ENCODE measurements at regions not wholly inside any gene's neighbourhood (a gene's known extent, or its start where the extent isn't known, plus 50 kb on each side); places are given as distances from the start of the nearest gene placed in this dataset.

- TF ChIP-seq CTCF (IDR thresholded peaks at IDR 0.05): no peak
- Histone ChIP-seq H3K36me3 (no peaks in the 10 kb centered on the region), H3K27me3 (no peaks in the 10 kb centered on the region), H3K4me3 (ENCODE audit: low read depth in 1 of 2, low read length in 1 of 2) (no peak overlapping the region), H3K9me3 (no peaks in the 10 kb centered on the region), H3K4me1 (ENCODE audit: control insufficient read depth in 1 of 2, insufficient read depth in 1 of 2, low read depth in 1 of 2, low read length in 1 of 2) (no peaks in the 10 kb centered on the region), H3K27ac (no peak overlapping the region)
Measured at GRCh38 chr10:108840944-108841343, 1082.4 kb downstream of the XPNPEP1 start.

- H3K36me3 ChIP-seq: no peaks in the 10 kb centered on the region
- no peaks in the 10 kb centered on the region for H3K4me1 ChIP-seq (ENCODE audit: control insufficient read depth in 1 of 2, insufficient read depth in 1 of 2, low read depth in 1 of 2, low read length in 1 of 2)
- no peak overlapping the region for H3K27ac ChIP-seq
- no peaks in the 10 kb centered on the region for H3K27me3 ChIP-seq
- no peak for TF ChIP-seq CTCF (IDR thresholded peaks at IDR 0.05)
- no peak overlapping the region for H3K4me3 ChIP-seq (ENCODE audit: low read depth in 1 of 2, low read length in 1 of 2)
- H3K9me3 ChIP-seq: no peaks in the 10 kb centered on the region
Measured at GRCh38 chr10:108836362-108836761, 1086.9 kb downstream of the XPNPEP1 start.

GRCh38 chr10:108822026-108822425 is 1101.3 kb downstream of the XPNPEP1 start:
- H3K27ac ChIP-seq: no peak overlapping the region
- no peak overlapping the region for H3K4me3 ChIP-seq (ENCODE audit: low read depth in 1 of 2, low read length in 1 of 2)
- H3K27me3 ChIP-seq: no peaks in the 10 kb centered on the region

GRCh38 chr10:108819302-108819701 is 1104.0 kb downstream of the XPNPEP1 start:
- H3K9me3 ChIP-seq: no peaks in the 10 kb centered on the region
- no peak overlapping the region for H3K4me3 ChIP-seq (ENCODE audit: low read depth in 1 of 2, low read length in 1 of 2)
- H3K27me3 ChIP-seq: no peaks in the 10 kb centered on the region
- H3K4me1 ChIP-seq (ENCODE audit: control insufficient read depth in 1 of 2, insufficient read depth in 1 of 2, low read depth in 1 of 2, low read length in 1 of 2): no peaks in the 10 kb centered on the region
- H3K36me3 ChIP-seq: no peaks in the 10 kb centered on the region
- TF ChIP-seq CTCF (IDR thresholded peaks at IDR 0.05): no peak
- H3K27ac ChIP-seq: no peak overlapping the region

More at GRCh38 chr10:108822026-108822425, 1101.3 kb downstream of the XPNPEP1 start:
- TF ChIP-seq CTCF (IDR thresholded peaks at IDR 0.05): no peak
- H3K36me3 ChIP-seq: no peaks in the 10 kb centered on the region
- no peaks in the 10 kb centered on the region for H3K4me1 ChIP-seq (ENCODE audit: control insufficient read depth in 1 of 2, insufficient read depth in 1 of 2, low read depth in 1 of 2, low read length in 1 of 2)
- H3K9me3 ChIP-seq: no peaks in the 10 kb centered on the region

- no peak for TF ChIP-seq CTCF (IDR thresholded peaks at IDR 0.05)
- H3K9me3 ChIP-seq: no peaks in the 10 kb centered on the region
- H3K4me3 ChIP-seq (ENCODE audit: low read depth in 1 of 2, low read length in 1 of 2): no peak overlapping the region
- H3K27me3 ChIP-seq: no peaks in the 10 kb centered on the region
- no peak overlapping the region for H3K27ac ChIP-seq
- no peaks in the 10 kb centered on the region for H3K4me1 ChIP-seq (ENCODE audit: control insufficient read depth in 1 of 2, insufficient read depth in 1 of 2, low read depth in 1 of 2, low read length in 1 of 2)
- H3K36me3 ChIP-seq: no peaks in the 10 kb centered on the region
Measured at GRCh38 chr10:108817584-108817983, 1105.7 kb downstream of the XPNPEP1 start.

GRCh38 chr10:108817135-108817534 is 1106.2 kb downstream of the XPNPEP1 start:
- Histone ChIP-seq H3K4me3 (ENCODE audit: low read depth in 1 of 2, low read length in 1 of 2) (no peak overlapping the region), H3K27ac (no peak overlapping the region), H3K27me3 (no peaks in the 10 kb centered on the region), H3K36me3 (no peaks in the 10 kb centered on the region), H3K9me3 (no peaks in the 10 kb centered on the region), H3K4me1 (ENCODE audit: control insufficient read depth in 1 of 2, insufficient read depth in 1 of 2, low read depth in 1 of 2, low read length in 1 of 2) (no peaks in the 10 kb centered on the region)
- TF ChIP-seq CTCF (IDR thresholded peaks at IDR 0.05): no peak
